ENCODE measurements at regions not wholly inside any gene's neighbourhood (a gene's known extent, or its start where the extent isn't known, plus 50 kb on each side); places are given as distances from the start of the nearest gene placed in this dataset.

GRCh38 chr16:76882105-76882504 is 308.9 kb upstream of the MON1B start:
- Histone ChIP-seq H3K27me3 (ENCODE audit: control insufficient read depth in 3 of 3, insufficient read depth in 3 of 3, low read length in 3 of 3) (no peaks in the 10 kb centered on the region), H3K4me1 (ENCODE audit: control insufficient read depth in 3 of 3, insufficient read depth in 2 of 3, low read depth in 1 of 3, low read length in 2 of 3) (no peaks in the 10 kb centered on the region), H3K9me3 (ENCODE audit: control insufficient read depth in 2 of 2, insufficient read depth in 1 of 2, low read depth in 1 of 2, low read length in 1 of 2) (no peaks in the 10 kb centered on the region), H3K4me3 (ENCODE audit: low read depth in 1 of 3, low read length in 3 of 3) (no peak overlapping the region), H3K27ac (ENCODE audit: low read depth in 1 of 3, low read length in 2 of 3) (no peak overlapping the region), H3K36me3 (ENCODE audit: control insufficient read depth in 3 of 3, insufficient read depth in 2 of 3, low read depth in 1 of 3, low read length in 3 of 3) (no peaks in the 10 kb centered on the region)
- FAIRE-seq, result no peak
- no peak for DNase-seq
- 55 to 69% (median 62%) methylated on average over 2 of the region's 2 CpGs for WGBS, 3 donors

- H3K27me3 ChIP-seq (ENCODE audit: control insufficient read depth in 3 of 3, insufficient read depth in 3 of 3, low read length in 3 of 3), result no peaks in the 10 kb centered on the region
- DNase-seq (no peak), FAIRE-seq (no peak)
- H3K4me1 ChIP-seq (ENCODE audit: control insufficient read depth in 3 of 3, insufficient read depth in 2 of 3, low read depth in 1 of 3, low read length in 2 of 3), result no peaks in the 10 kb centered on the region
- H3K27ac ChIP-seq (ENCODE audit: low read depth in 1 of 3, low read length in 2 of 3), result no peak overlapping the region
- no peaks in the 10 kb centered on the region for H3K36me3 ChIP-seq (ENCODE audit: control insufficient read depth in 3 of 3, insufficient read depth in 2 of 3, low read depth in 1 of 3, low read length in 3 of 3)
- H3K4me3 ChIP-seq (ENCODE audit: low read depth in 1 of 3, low read length in 3 of 3), result no peak overlapping the region
- no peaks in the 10 kb centered on the region for H3K9me3 ChIP-seq (ENCODE audit: control insufficient read depth in 2 of 2, insufficient read depth in 1 of 2, low read depth in 1 of 2, low read length in 1 of 2)
- 81 to 85% (median 84%) methylated on average over 3 of the region's 3 CpGs for WGBS, 3 donors
Observed at GRCh38 chr16:76883076-76883475, 307.9 kb upstream of the MON1B start.

DNA sequence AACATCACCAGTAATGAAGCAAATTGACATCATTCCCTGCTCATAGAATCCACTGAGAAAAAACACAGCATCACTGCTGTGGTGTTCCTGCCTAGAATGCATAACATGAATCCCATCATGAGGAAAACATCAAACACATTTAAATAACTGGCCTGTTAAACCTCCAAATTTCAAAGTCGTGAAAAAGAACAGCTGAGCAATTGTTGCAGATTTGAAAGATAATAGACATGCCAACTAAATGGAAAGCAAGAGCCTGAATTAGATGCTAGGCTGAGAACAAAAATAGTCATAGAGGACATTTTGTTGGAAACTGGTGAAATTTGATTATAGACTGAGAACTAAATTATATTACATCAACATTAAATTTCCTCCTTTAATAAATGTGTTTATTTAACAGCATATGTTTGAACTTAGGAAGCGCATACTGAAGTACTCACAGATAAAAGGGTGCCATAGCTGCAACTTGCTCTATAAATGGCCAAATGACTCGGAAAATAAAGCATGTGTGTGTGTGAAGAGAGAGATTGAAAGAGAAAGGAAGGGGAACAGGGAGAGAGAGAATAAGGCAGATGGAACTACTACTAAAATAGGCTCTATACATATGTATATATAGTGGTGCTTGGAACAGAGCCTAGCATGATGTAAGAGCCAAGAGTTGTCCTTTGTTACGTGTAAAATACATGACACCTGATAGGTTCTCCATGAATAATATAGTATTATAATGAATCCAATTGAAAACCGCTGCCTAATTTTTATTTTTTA is 305.0 kb upstream of the MON1B start:
- Histone ChIP-seq H3K4me1 (ENCODE audit: control insufficient read depth in 3 of 3, insufficient read depth in 2 of 3, low read depth in 1 of 3, low read length in 2 of 3) (no peaks in the 10 kb centered on the region), H3K27ac (ENCODE audit: low read depth in 1 of 3, low read length in 2 of 3) (no peak overlapping the region), H3K27me3 (ENCODE audit: control insufficient read depth in 3 of 3, insufficient read depth in 3 of 3, low read length in 3 of 3) (no peaks in the 10 kb centered on the region), H3K9me3 (ENCODE audit: control insufficient read depth in 2 of 2, insufficient read depth in 1 of 2, low read depth in 1 of 2, low read length in 1 of 2) (no peaks in the 10 kb centered on the region), H3K4me3 (ENCODE audit: low read depth in 1 of 3, low read length in 3 of 3) (no peak overlapping the region), H3K36me3 (ENCODE audit: control insufficient read depth in 3 of 3, insufficient read depth in 2 of 3, low read depth in 1 of 3, low read length in 3 of 3) (no peaks in the 10 kb centered on the region)
- DNase-seq, result no peak
- no peak for FAIRE-seq
- WGBS, 3 donors, result 67 to 74% (median 69%) methylated on average over 5 of the region's 5 CpGs

DNA sequence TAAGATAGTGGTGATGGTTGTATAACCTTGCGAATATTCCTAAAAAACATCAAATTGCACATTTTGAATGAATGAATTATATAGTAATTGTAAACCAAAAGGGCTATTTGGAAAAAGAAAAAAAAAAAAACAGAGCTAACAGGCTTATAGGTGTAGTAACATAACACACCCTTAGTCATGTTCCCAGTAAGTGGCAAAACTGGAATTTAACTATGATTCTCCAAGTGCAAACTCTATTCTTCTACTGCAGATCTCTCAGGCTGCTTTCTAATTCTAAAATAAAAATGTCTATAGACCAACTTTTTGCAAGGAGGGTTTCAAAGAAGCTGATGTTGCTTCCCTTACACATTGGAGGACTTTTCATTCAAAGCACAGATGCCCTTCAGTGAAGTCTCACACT is 293.2 kb upstream of the MON1B start:
- H3K9me3 ChIP-seq (ENCODE audit: control insufficient read depth in 2 of 2, insufficient read depth in 1 of 2, low read depth in 1 of 2, low read length in 1 of 2), result no peaks in the 10 kb centered on the region
- FAIRE-seq (no peak), DNase-seq (no peak)
- WGBS, 3 donors, result 82 to 95% (median 89%) methylated on average over 1 of the region's 1 CpG
- no peak overlapping the region for H3K4me3 ChIP-seq (ENCODE audit: low read depth in 1 of 3, low read length in 3 of 3)
- no peaks in the 10 kb centered on the region for H3K4me1 ChIP-seq (ENCODE audit: control insufficient read depth in 3 of 3, insufficient read depth in 2 of 3, low read depth in 1 of 3, low read length in 2 of 3)
- H3K36me3 ChIP-seq (ENCODE audit: control insufficient read depth in 3 of 3, insufficient read depth in 2 of 3, low read depth in 1 of 3, low read length in 3 of 3), result no peaks in the 10 kb centered on the region
- no peaks in the 10 kb centered on the region for H3K27me3 ChIP-seq (ENCODE audit: control insufficient read depth in 3 of 3, insufficient read depth in 3 of 3, low read length in 3 of 3)
- no peak overlapping the region for H3K27ac ChIP-seq (ENCODE audit: low read depth in 1 of 3, low read length in 2 of 3)

GRCh38 chr16:76899767-76900166 is 291.2 kb upstream of the MON1B start:
- H3K4me1 ChIP-seq (ENCODE audit: control insufficient read depth in 3 of 3, insufficient read depth in 2 of 3, low read depth in 1 of 3, low read length in 2 of 3), result no peaks in the 10 kb centered on the region
- H3K4me3 ChIP-seq (ENCODE audit: low read depth in 1 of 3, low read length in 3 of 3), result no peak overlapping the region
- no peaks in the 10 kb centered on the region for H3K9me3 ChIP-seq (ENCODE audit: control insufficient read depth in 2 of 2, insufficient read depth in 1 of 2, low read depth in 1 of 2, low read length in 1 of 2)
- no peak overlapping the region for H3K27ac ChIP-seq (ENCODE audit: low read depth in 1 of 3, low read length in 2 of 3)
- no peaks in the 10 kb centered on the region for H3K36me3 ChIP-seq (ENCODE audit: control insufficient read depth in 3 of 3, insufficient read depth in 2 of 3, low read depth in 1 of 3, low read length in 3 of 3)
- no peaks in the 10 kb centered on the region for H3K27me3 ChIP-seq (ENCODE audit: control insufficient read depth in 3 of 3, insufficient read depth in 3 of 3, low read length in 3 of 3)
- no peak for FAIRE-seq
- no peak for DNase-seq

DNA sequence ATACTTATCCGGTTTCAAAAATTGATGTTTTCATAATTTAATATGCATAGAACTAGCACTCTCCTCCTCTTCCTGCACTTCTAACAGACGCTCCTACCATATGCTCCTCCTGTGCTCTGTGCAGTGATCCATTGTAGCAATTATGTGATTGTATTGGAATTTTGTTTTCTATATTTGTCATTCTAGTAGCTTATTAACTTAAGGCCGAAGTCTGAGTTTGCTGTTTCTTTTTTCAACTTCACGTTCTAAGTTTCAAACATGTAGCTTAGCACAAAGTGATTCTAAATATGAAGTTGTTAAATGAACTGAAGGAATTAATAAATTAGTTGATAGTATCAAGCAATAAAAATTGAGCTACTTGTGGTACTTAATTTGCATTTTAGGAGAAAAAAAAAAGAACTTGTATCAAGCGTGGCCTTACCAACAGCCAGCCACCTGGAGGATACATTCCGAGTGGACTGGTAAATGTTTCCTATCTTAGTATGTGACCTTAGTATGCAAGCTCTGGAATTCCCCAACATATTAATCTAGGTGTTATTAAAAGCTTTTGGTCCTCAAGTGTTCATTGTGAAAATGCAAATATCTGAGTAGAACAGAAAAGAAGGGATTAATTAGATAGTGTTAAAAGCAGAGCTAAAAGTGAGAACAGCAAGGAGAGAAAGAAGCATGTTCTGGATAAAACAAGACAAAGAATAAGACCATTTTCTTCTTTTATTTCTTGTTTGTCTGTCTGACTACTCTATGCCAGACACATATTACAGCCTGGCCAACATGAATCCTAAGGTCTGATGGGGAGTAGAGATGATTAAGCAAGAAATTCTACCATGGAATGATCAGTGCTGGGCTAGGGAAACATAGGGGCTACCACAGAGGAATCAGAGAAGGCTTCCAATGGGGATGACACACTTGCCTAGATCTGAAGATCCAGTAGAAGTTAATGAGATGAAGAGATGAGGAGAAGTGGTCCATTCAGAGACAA is 290.4 kb upstream of the MON1B start:
- DNase-seq, result peak in 1 of 2 donors; percentile 27
- no peak for FAIRE-seq
- WGBS, 3 donors, result 23 to 53% (median 31%) methylated on average over 6 of the region's 6 CpGs
- Histone ChIP-seq H3K36me3 (ENCODE audit: control insufficient read depth in 3 of 3, insufficient read depth in 2 of 3, low read depth in 1 of 3, low read length in 3 of 3) (no peaks in the 10 kb centered on the region), H3K4me1 (ENCODE audit: control insufficient read depth in 3 of 3, insufficient read depth in 2 of 3, low read depth in 1 of 3, low read length in 2 of 3) (no peaks in the 10 kb centered on the region), H3K27ac (ENCODE audit: low read depth in 1 of 3, low read length in 2 of 3) (peak overlapping the region in 1 of 3 donors; percentile 9), H3K4me3 (ENCODE audit: low read depth in 1 of 3, low read length in 3 of 3) (no peak overlapping the region), H3K9me3 (ENCODE audit: control insufficient read depth in 2 of 2, insufficient read depth in 1 of 2, low read depth in 1 of 2, low read length in 1 of 2) (no peaks in the 10 kb centered on the region), H3K27me3 (ENCODE audit: control insufficient read depth in 3 of 3, insufficient read depth in 3 of 3, low read length in 3 of 3) (no peaks in the 10 kb centered on the region)

DNA sequence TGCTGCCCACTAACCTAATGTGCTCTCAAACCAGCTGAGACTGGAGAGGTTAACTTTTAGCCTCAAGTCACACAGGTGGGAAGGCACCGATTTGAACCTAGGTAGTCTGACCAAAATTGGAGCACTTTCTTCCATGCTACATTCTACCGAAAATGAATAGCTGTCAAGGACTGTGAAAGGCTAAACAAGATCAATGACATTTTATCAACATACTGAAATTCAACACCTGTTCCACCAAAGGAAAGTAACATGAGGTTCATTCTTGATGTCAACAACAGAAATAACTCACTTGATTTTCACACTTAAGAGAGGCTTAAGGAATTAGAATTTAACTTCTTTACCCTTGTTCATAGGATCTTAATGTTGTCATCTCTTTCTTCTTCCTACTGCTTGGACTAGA is 284.4 kb upstream of the MON1B start:
- FAIRE-seq (no peak), DNase-seq (no peak)
- no peaks in the 10 kb centered on the region for H3K4me1 ChIP-seq (ENCODE audit: control insufficient read depth in 3 of 3, insufficient read depth in 2 of 3, low read depth in 1 of 3, low read length in 2 of 3)
- H3K27ac ChIP-seq (ENCODE audit: low read depth in 1 of 3, low read length in 2 of 3), result no peak overlapping the region
- H3K27me3 ChIP-seq (ENCODE audit: control insufficient read depth in 3 of 3, insufficient read depth in 3 of 3, low read length in 3 of 3), result no peaks in the 10 kb centered on the region
- no peaks in the 10 kb centered on the region for H3K36me3 ChIP-seq (ENCODE audit: control insufficient read depth in 3 of 3, insufficient read depth in 2 of 3, low read depth in 1 of 3, low read length in 3 of 3)
- no peak overlapping the region for H3K4me3 ChIP-seq (ENCODE audit: low read depth in 1 of 3, low read length in 3 of 3)
- H3K9me3 ChIP-seq (ENCODE audit: control insufficient read depth in 2 of 2, insufficient read depth in 1 of 2, low read depth in 1 of 2, low read length in 1 of 2), result no peaks in the 10 kb centered on the region
- WGBS, 3 donors, result 68 to 82% (median 80%) methylated on average over 2 of the region's 2 CpGs

- H3K36me3 ChIP-seq (ENCODE audit: control insufficient read depth in 3 of 3, insufficient read depth in 2 of 3, low read depth in 1 of 3, low read length in 3 of 3), result no peaks in the 10 kb centered on the region
- no peaks in the 10 kb centered on the region for H3K27me3 ChIP-seq (ENCODE audit: control insufficient read depth in 3 of 3, insufficient read depth in 3 of 3, low read length in 3 of 3)
- no peaks in the 10 kb centered on the region for H3K4me1 ChIP-seq (ENCODE audit: control insufficient read depth in 3 of 3, insufficient read depth in 2 of 3, low read depth in 1 of 3, low read length in 2 of 3)
- no peak overlapping the region for H3K4me3 ChIP-seq (ENCODE audit: low read depth in 1 of 3, low read length in 3 of 3)
- H3K27ac ChIP-seq (ENCODE audit: low read depth in 1 of 3, low read length in 2 of 3), result no peak overlapping the region
- DNase-seq (no peak), FAIRE-seq (no peak)
- H3K9me3 ChIP-seq (ENCODE audit: control insufficient read depth in 2 of 2, insufficient read depth in 1 of 2, low read depth in 1 of 2, low read length in 1 of 2), result no peaks in the 10 kb centered on the region
- 76 to 88% (median 86%) methylated on average over 3 of the region's 3 CpGs for WGBS, 3 donors
Observed at GRCh38 chr16:76910931-76911330, 280.1 kb upstream of the MON1B start.
